ENCODE measurements at regions not wholly inside any gene's neighbourhood (a gene's known extent, or its start where the extent isn't known, plus 50 kb on each side); places are given as distances from the start of the nearest gene placed in this dataset.

GRCh38 chr15:92224843-92225242 lies 168.8 kb upstream of the ST8SIA2 start:
- Histone ChIP-seq H3K4me1 (ENCODE audit: control insufficient read depth, insufficient read depth, low read length) (no peaks in the 10 kb centered on the region), H3K4me3 (ENCODE audit: low read depth, low read length) (no peak overlapping the region), H3K36me3 (ENCODE audit: control insufficient read depth in 2 of 2, insufficient read depth in 1 of 2, low read length in 2 of 2) (no peaks in the 10 kb centered on the region), H3K27ac (ENCODE audit: extremely low read depth, low read depth, low read length) (no peak overlapping the region), H3K9me3 (ENCODE audit: control insufficient read depth, insufficient read depth, low read depth, low read length) (no peaks in the 10 kb centered on the region)
- ChIA-PET POLR2A (no interaction called here), CTCF (interaction anchor here (1.0 to 4.0 kb wide), 6 partner anchors 9 to 145 kb away, joined by 3 to 18 read pairs (median 4); no protein-coding TSS in a partner anchor)
- TF ChIP-seq ZNF157 (tag by site-specific recombination; IDR thresholded peaks at IDR 0.05) (no peak), SETDB1 (IDR thresholded peaks at IDR 0.05; ENCODE audit: insufficient read length, low read length) (no peak)

- ChIA-PET POLR2A (no interaction called here), CTCF (interaction anchor here (0.6 to 4.0 kb wide), 17 partner anchors 9 to 490 kb away, joined by 3 to 18 read pairs (median 3); no protein-coding TSS in a partner anchor)
- Histone ChIP-seq H3K27ac (ENCODE audit: extremely low read depth, low read depth, low read length) (no peak overlapping the region), H3K4me1 (ENCODE audit: control insufficient read depth, insufficient read depth, low read length) (no peaks in the 10 kb centered on the region), H3K4me3 (ENCODE audit: low read depth, low read length) (no peak overlapping the region), H3K36me3 (ENCODE audit: control insufficient read depth in 2 of 2, insufficient read depth in 1 of 2, low read length in 2 of 2) (no peaks in the 10 kb centered on the region), H3K9me3 (ENCODE audit: control insufficient read depth, insufficient read depth, low read depth, low read length) (no peaks in the 10 kb centered on the region)
- TF ChIP-seq ZNF335 (tag by site-specific recombination; conservative IDR thresholded peaks at IDR 0.05) (no peak), ZSCAN16 (tag by site-specific recombination; IDR thresholded peaks at IDR 0.05) (no peak), ZNF248 (tag by site-specific recombination; IDR thresholded peaks at IDR 0.05) (no peak), ZNF654 (tag by site-specific recombination; IDR thresholded peaks at IDR 0.05; ENCODE audit: low read depth) (peak; percentile 14; the same call in 1 of the 2 replicates), HOXC10 (CRISPR knock-in tag; IDR thresholded peaks at IDR 0.05) (no peak)
Observed at GRCh38 chr15:92226020-92226612, 167.6 kb upstream of the ST8SIA2 start.

GRCh38 chr15:92228830-92229229 lies 164.9 kb upstream of the ST8SIA2 start:
- H3K27ac ChIP-seq (ENCODE audit: extremely low read depth, low read depth, low read length): no peak overlapping the region
- TF ChIP-seq KLF17 (tag by site-specific recombination; IDR thresholded peaks at IDR 0.05): no peak
- POLR2A ChIA-PET: no interaction called here
- CTCF ChIA-PET: interaction anchor here (1.2 kb wide), 1 partner anchor 14 kb away, joined by 3 read pairs; no protein-coding TSS in a partner anchor
- H3K4me1 ChIP-seq (ENCODE audit: control insufficient read depth, insufficient read depth, low read length): no peaks in the 10 kb centered on the region
- no peaks in the 10 kb centered on the region for H3K9me3 ChIP-seq (ENCODE audit: control insufficient read depth, insufficient read depth, low read depth, low read length)
- no peak overlapping the region for H3K4me3 ChIP-seq (ENCODE audit: low read depth, low read length)
- no peaks in the 10 kb centered on the region for H3K36me3 ChIP-seq (ENCODE audit: control insufficient read depth in 2 of 2, insufficient read depth in 1 of 2, low read length in 2 of 2)

GRCh38 chr15:92231461-92231860 lies 162.2 kb upstream of the ST8SIA2 start:
- no peaks in the 10 kb centered on the region for H3K9me3 ChIP-seq (ENCODE audit: control insufficient read depth, insufficient read depth, low read depth, low read length)
- H3K27ac ChIP-seq (ENCODE audit: extremely low read depth, low read depth, low read length): no peak overlapping the region
- ChIA-PET POLR2A (no interaction called here), CTCF (no interaction called here)
- TF ChIP-seq SP7 (tag by site-specific recombination; IDR thresholded peaks at IDR 0.05) (no peak), ZNF701 (tag by site-specific recombination; IDR thresholded peaks at IDR 0.05) (no peak), ZBTB6 (tag by site-specific recombination; IDR thresholded peaks at IDR 0.05) (no peak), ZNF169 (tag by site-specific recombination; IDR thresholded peaks at IDR 0.05) (no peak), ZNF404 (tag by site-specific recombination; IDR thresholded peaks at IDR 0.05) (no peak), KLF1 (tag by site-specific recombination; IDR thresholded peaks at IDR 0.05) (no peak), ZNF518A (tag by site-specific recombination; conservative IDR thresholded peaks at IDR 0.05; ENCODE audit: low read depth) (no peak), ZNF654 (tag by site-specific recombination; IDR thresholded peaks at IDR 0.05; ENCODE audit: low read depth) (no peak), ZNF776 (tag by site-specific recombination; IDR thresholded peaks at IDR 0.05; ENCODE audit: borderline replicate concordance) (no peak), MEIS1 (CRISPR knock-in tag; IDR thresholded peaks at IDR 0.05; ENCODE audit: borderline replicate concordance) (no peak), ZNF175 (tag by site-specific recombination; IDR thresholded peaks at IDR 0.05) (no peak)
- no peaks in the 10 kb centered on the region for H3K4me1 ChIP-seq (ENCODE audit: control insufficient read depth, insufficient read depth, low read length)
- H3K4me3 ChIP-seq (ENCODE audit: low read depth, low read length): no peak overlapping the region
- no peaks in the 10 kb centered on the region for H3K36me3 ChIP-seq (ENCODE audit: control insufficient read depth in 2 of 2, insufficient read depth in 1 of 2, low read length in 2 of 2)

Measured in HEK293 (cell line).